ENCODE measurements at regions not wholly inside any gene's neighbourhood (a gene's known extent, or its start where the extent isn't known, plus 50 kb on each side); places are given as distances from the start of the nearest gene placed in this dataset.

- no peaks in the 10 kb centered on the region for H3K27me3 Mint-ChIP-seq (ENCODE audit: low read depth in 3 of 3)
- H3K27ac ChIP-seq (ENCODE audit: low read depth in 1 of 2, low read length in 2 of 2) = no peak overlapping the region
- no peak overlapping the region for H3K4me3 Mint-ChIP-seq
Measured at GRCh38 chr1:118563981-118564951, 379.2 kb upstream of the SPAG17 start.

GRCh38 chr1:118558933-118559332 is 373.9 kb upstream of the SPAG17 start:
- H3K36me3 ChIP-seq (replicated peaks in 1 of 2; ENCODE audit: control insufficient read depth in 1 of 2, insufficient read depth in 2 of 2, low read length in 2 of 2) = no peaks in the 10 kb centered on the region
- Mint-ChIP-seq H3K9me3 (peaks cover 0 to 5% (median 2%) of the 10 kb centered on the region in 7 donors), H3K27me3 (ENCODE audit: low read depth in 3 of 3) (no peaks in the 10 kb centered on the region), H3K36me3 (no peaks in the 10 kb centered on the region), H3K27ac (no peak overlapping the region), H3K4me3 (no peak overlapping the region), H3K4me1 (no peaks in the 10 kb centered on the region)
- no peak overlapping the region for H3K4me2 ChIP-seq (replicated peaks; ENCODE audit: extremely low read depth, low read length, poor library complexity, severe bottlenecking)
- no peaks in the 10 kb centered on the region for H4K20me1 ChIP-seq (ENCODE audit: insufficient read depth, low read length)
- intact Hi-C loops (cut with micrococcal nuclease) = no loop called here
- no peak overlapping the region for H3K4me3 ChIP-seq (replicated peaks in 1 of 3; ENCODE audit: low read depth in 2 of 3, low read length in 3 of 3)
- H3K4me1 ChIP-seq (ENCODE audit: control insufficient read depth in 1 of 2, insufficient read depth in 2 of 2, low read length in 2 of 2) = no peaks in the 10 kb centered on the region
- no peak overlapping the region for H3K27ac ChIP-seq (ENCODE audit: low read depth in 1 of 2, low read length in 2 of 2)
- 82% methylated on average over 2 of the region's 3 CpGs for WGBS (ENCODE audit: insufficient coverage)
- no peak overlapping the region for H2AFZ ChIP-seq (ENCODE audit: insufficient read depth, low read depth, low read length, poor library complexity, severe bottlenecking)
- no peak for TF ChIP-seq CTCF (IDR thresholded peaks at IDR 0.05)
- no peaks in the 10 kb centered on the region for H3K27me3 ChIP-seq (ENCODE audit: control insufficient read depth in 2 of 2, insufficient read depth in 2 of 2, low read length in 2 of 2)
- H3K9me3 ChIP-seq (replicated peaks in 1 of 2; ENCODE audit: control insufficient read depth in 1 of 2, insufficient read depth in 1 of 2, low read length in 2 of 2) = no peaks in the 10 kb centered on the region
- no peak for DNase-seq
- H3K79me2 ChIP-seq (ENCODE audit: insufficient read depth, low read length) = no peaks in the 10 kb centered on the region
- no peak overlapping the region for H3K9ac ChIP-seq (ENCODE audit: insufficient read depth, low read length, poor library complexity, severe bottlenecking)

More at GRCh38 chr1:118563981-118564951, 379.2 kb upstream of the SPAG17 start:
- Histone ChIP-seq H3K9me3 (replicated peaks in 1 of 2; ENCODE audit: control insufficient read depth in 1 of 2, insufficient read depth in 1 of 2, low read length in 2 of 2) (no peaks in the 10 kb centered on the region), H3K27me3 (ENCODE audit: control insufficient read depth in 2 of 2, insufficient read depth in 2 of 2, low read length in 2 of 2) (no peaks in the 10 kb centered on the region), H4K20me1 (ENCODE audit: insufficient read depth, low read length) (no peaks in the 10 kb centered on the region), H3K4me1 (ENCODE audit: control insufficient read depth in 1 of 2, insufficient read depth in 2 of 2, low read length in 2 of 2) (no peaks in the 10 kb centered on the region), H2AFZ (ENCODE audit: insufficient read depth, low read depth, low read length, poor library complexity, severe bottlenecking) (no peak overlapping the region), H3K4me2 (replicated peaks; ENCODE audit: extremely low read depth, low read length, poor library complexity, severe bottlenecking) (no peak overlapping the region), H3K4me3 (replicated peaks in 1 of 3; ENCODE audit: low read depth in 2 of 3, low read length in 3 of 3) (no peak overlapping the region), H3K79me2 (ENCODE audit: insufficient read depth, low read length) (no peaks in the 10 kb centered on the region), H3K36me3 (replicated peaks in 1 of 2; ENCODE audit: control insufficient read depth in 1 of 2, insufficient read depth in 2 of 2, low read length in 2 of 2) (no peaks in the 10 kb centered on the region), H3K9ac (ENCODE audit: insufficient read depth, low read length, poor library complexity, severe bottlenecking) (no peak overlapping the region)
- TF ChIP-seq CTCF (IDR thresholded peaks at IDR 0.05) = no peak
- no peaks in the 10 kb centered on the region for H3K4me1 Mint-ChIP-seq
- no peaks in the 10 kb centered on the region for H3K9me3 Mint-ChIP-seq
- 65% methylated on average over 4 of the region's 6 CpGs for WGBS (ENCODE audit: insufficient coverage)
- no peaks in the 10 kb centered on the region for H3K36me3 Mint-ChIP-seq
- no peak for DNase-seq
- intact Hi-C loops (cut with micrococcal nuclease) = no loop called here
- H3K27ac Mint-ChIP-seq = no peak overlapping the region
